ENCODE measurements at regions not wholly inside any gene's neighbourhood (a gene's known extent, or its start where the extent isn't known, plus 50 kb on each side); places are given as distances from the start of the nearest gene placed in this dataset.

- no peak for TF ChIP-seq FOXM1 (IDR thresholded peaks at IDR 0.05; ENCODE audit: borderline replicate concordance, low read depth)
- no peak for TF ChIP-seq EGR1 (IDR thresholded peaks at IDR 0.05)
- TF ChIP-seq NFIC (IDR thresholded peaks at IDR 0.05), result no peak
- no peak for TF ChIP-seq TAF1 (IDR thresholded peaks at IDR 0.05; ENCODE audit: low read depth)
- TF ChIP-seq REST (IDR thresholded peaks at IDR 0.05; ENCODE audit: low read depth), result no peak
- no peak for TF ChIP-seq EP300 (IDR thresholded peaks at IDR 0.05; ENCODE audit: borderline replicate concordance)
These were observed 53.6 kb upstream of the CTDP1 start for GRCh38 chr18:79625924-79626561.

All from Ishikawa (cell line).